Natural killer cell (primary cell): ENCODE measurements at regions not wholly inside any gene's neighbourhood (a gene's known extent, or its start where the extent isn't known, plus 50 kb on each side); places are given as distances from the start of the nearest gene placed in this dataset.

Source experiments
- ATAC-seq, 3 donors: fragments of 150-1000 bp in 2 of 3; fragments of 200-7000 bp in 1 of 3; cut with Tn5 transposase; 1 replicate in 1 of 3; 2 replicates in 2 of 3; pipeline ENCODE4 v1.10.0; 2021; ENCODE audit warnings: mild to moderate bottlenecking in 2 of 3, moderate library complexity in 2 of 3
- DNase-seq, 2 donors: peaks; one replicate each; pipeline versions ENCODE4 v3.0.0 to v3.0.0-alpha.2; 2013 to 2021; ENCODE audit warnings: mixed read lengths in 1 of 2
- H3K27ac ChIP-seq: one replicate; pipeline ENCODE4 v1.5.1; 2013; ENCODE audit warnings: mild to moderate bottlenecking, low read length
- H3K27me3 ChIP-seq: one replicate; pipeline ENCODE4 v1.6.1; 2013; ENCODE audit warnings: low read length; ENCODE audit not compliant: control insufficient read depth, insufficient read depth
- H3K36me3 ChIP-seq: one replicate; pipeline ENCODE4 v1.6.1; 2013; ENCODE audit warnings: low read length; ENCODE audit not compliant: control insufficient read depth, insufficient read depth
- H3K4me1 ChIP-seq: one replicate; pipeline ENCODE4 v1.6.1; 2013; ENCODE audit warnings: low read length; ENCODE audit not compliant: control insufficient read depth, insufficient read depth
- H3K4me3 ChIP-seq: one replicate; pipeline ENCODE4 v1.5.1; 2013; ENCODE audit warnings: low read length
- H3K9me3 ChIP-seq: one replicate; pipeline ENCODE4 v1.6.1; 2013; ENCODE audit warnings: low read length; ENCODE audit not compliant: control insufficient read depth, insufficient read depth
- H3K27ac Mint-ChIP-seq, 2 donors: one replicate each; pipeline ENCODE4 v1.8.0; 2022; ENCODE audit warnings: mild to moderate bottlenecking in 2 of 2, mixed read lengths in 2 of 2, moderate library complexity in 1 of 2
- H3K27me3 Mint-ChIP-seq, 2 donors: one replicate each; pipeline ENCODE4 v1.8.0; 2022; ENCODE audit warnings: low read depth in 2 of 2, mixed read lengths in 2 of 2
- H3K36me3 Mint-ChIP-seq: one replicate; pipeline ENCODE4 v1.8.0; 2022; ENCODE audit warnings: mixed read lengths
- H3K4me1 Mint-ChIP-seq, 2 donors: one replicate each; pipeline ENCODE4 v1.8.0; 2022; ENCODE audit warnings: mixed read lengths in 2 of 2
- H3K4me3 Mint-ChIP-seq: one replicate; pipeline ENCODE4 v1.8.0; 2022; ENCODE audit warnings: mild to moderate bottlenecking, moderate library complexity, mixed read lengths
- H3K9me3 Mint-ChIP-seq, 2 donors: one replicate each; pipeline ENCODE4 v1.8.0; 2022; ENCODE audit warnings: mixed read lengths in 2 of 2
- WGBS: methylation state at CpG from one replicate; pipeline ENCODE4 v1.1.7; 2013; ENCODE audit warnings: missing lambda C conversion rate; ENCODE audit not compliant: insufficient coverage; 5-methylcytosine and 5-hydroxymethylcytosine counted together
- intact Hi-C: fragments of 100-400 bp; cut with micrococcal nuclease; formaldehyde crosslinking; loops from one replicate; pipeline ENCODE4 v1.14.2; 2022
- TF ChIP-seq, protein P1 (sequence below): fragments of 200-600 bp; IDR thresholded peaks from one replicate; pipeline ENCODE4 v1.8.0; 2022; ENCODE audit warnings: antibody characterized with exemption

DNA sequence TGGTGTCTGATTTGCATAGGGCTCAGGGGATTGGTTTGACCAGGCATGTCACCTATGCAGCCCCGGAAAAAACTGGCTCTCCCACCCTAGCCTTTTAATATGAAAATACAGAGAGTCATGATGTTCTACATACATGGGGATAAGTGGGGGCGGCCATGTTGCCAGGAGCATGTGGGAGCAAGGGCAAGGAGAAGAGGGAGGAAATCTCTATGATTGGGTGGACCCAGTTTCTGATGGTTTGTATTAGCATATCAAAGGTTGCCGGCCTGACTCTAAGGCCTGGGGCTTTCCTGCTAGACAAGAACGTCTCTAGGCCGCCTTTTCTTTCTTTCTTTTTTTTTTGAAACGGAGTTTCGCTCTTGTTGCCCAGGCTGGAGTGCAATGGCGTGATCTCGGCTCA, 123.4 kb upstream of the CPSF6 start:
- Mint-ChIP-seq H3K4me1 (no peaks in the 10 kb centered on the region), H3K36me3 (no peaks in the 10 kb centered on the region), H3K4me3 (no peak overlapping the region), H3K27ac (no peak overlapping the region), H3K27me3 (peaks cover 0 to 2% of the 10 kb centered on the region in 2 donors), H3K9me3 (no peaks in the 10 kb centered on the region)
- intact Hi-C loops = no loop called here
- no peaks in the 10 kb centered on the region for H3K9me3 ChIP-seq
- H3K4me3 ChIP-seq = no peak overlapping the region
- no peaks in the 10 kb centered on the region for H3K36me3 ChIP-seq
- no peaks in the 10 kb centered on the region for H3K4me1 ChIP-seq
- TF ChIP-seq, protein P1, sequence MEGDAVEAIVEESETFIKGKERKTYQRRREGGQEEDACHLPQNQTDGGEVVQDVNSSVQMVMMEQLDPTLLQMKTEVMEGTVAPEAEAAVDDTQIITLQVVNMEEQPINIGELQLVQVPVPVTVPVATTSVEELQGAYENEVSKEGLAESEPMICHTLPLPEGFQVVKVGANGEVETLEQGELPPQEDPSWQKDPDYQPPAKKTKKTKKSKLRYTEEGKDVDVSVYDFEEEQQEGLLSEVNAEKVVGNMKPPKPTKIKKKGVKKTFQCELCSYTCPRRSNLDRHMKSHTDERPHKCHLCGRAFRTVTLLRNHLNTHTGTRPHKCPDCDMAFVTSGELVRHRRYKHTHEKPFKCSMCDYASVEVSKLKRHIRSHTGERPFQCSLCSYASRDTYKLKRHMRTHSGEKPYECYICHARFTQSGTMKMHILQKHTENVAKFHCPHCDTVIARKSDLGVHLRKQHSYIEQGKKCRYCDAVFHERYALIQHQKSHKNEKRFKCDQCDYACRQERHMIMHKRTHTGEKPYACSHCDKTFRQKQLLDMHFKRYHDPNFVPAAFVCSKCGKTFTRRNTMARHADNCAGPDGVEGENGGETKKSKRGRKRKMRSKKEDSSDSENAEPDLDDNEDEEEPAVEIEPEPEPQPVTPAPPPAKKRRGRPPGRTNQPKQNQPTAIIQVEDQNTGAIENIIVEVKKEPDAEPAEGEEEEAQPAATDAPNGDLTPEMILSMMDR = no peak
- no peak for ATAC-seq
- H3K27ac ChIP-seq = no peak overlapping the region
- 84% methylated on average over 4 of the region's 9 CpGs for WGBS
- H3K27me3 ChIP-seq = no peaks in the 10 kb centered on the region
- DNase-seq = no peak

DNA sequence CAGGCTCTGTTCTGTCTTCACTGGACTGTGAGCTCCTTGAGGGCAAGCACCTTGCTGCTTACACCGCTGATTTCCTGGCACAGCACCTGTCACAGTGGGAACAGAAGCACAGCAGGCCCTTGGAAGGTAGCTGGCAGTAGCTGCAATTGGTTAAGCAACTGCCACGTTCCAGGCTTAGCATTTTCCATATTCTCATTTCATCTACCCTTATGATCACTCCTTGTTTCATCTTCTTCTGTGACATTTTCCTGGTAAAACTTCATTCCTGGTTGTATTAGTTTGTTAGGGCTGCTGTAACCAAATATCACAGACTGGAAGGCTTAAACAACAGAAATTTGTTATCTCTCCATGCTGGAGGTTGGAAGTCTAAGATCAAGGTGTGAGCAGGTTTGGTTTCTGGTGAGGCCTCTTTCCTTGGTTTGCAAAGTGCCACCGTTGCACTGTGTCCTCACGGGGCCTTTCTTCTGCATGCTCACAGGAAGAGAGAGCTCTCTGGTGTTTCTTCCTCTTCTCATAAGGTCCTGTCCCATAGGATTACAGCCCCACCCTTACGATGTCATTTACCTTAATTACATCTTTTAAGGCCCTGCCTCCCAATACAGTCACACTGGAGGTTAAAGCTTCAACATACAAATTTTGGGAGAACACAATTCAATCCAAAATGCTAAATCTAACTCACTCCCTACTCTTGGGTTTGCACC, 121.7 kb upstream of the CPSF6 start:
- Histone ChIP-seq H3K4me1 (no peaks in the 10 kb centered on the region), H3K9me3 (no peaks in the 10 kb centered on the region), H3K27ac (no peak overlapping the region), H3K4me3 (no peak overlapping the region), H3K36me3 (no peaks in the 10 kb centered on the region), H3K27me3 (no peaks in the 10 kb centered on the region)
- no peaks in the 10 kb centered on the region for H3K36me3 Mint-ChIP-seq
- peaks cover 0 to 2% of the 10 kb centered on the region in 2 donors for H3K27me3 Mint-ChIP-seq
- no peak overlapping the region for H3K4me3 Mint-ChIP-seq
- intact Hi-C loops = no loop called here
- ATAC-seq (no peak), DNase-seq (no peak)
- H3K4me1 Mint-ChIP-seq = no peaks in the 10 kb centered on the region
- no peak overlapping the region for H3K27ac Mint-ChIP-seq
- H3K9me3 Mint-ChIP-seq = no peaks in the 10 kb centered on the region
- 71% methylated on average over 5 of the region's 5 CpGs for WGBS
- TF ChIP-seq, protein P1 = no peak

DNA sequence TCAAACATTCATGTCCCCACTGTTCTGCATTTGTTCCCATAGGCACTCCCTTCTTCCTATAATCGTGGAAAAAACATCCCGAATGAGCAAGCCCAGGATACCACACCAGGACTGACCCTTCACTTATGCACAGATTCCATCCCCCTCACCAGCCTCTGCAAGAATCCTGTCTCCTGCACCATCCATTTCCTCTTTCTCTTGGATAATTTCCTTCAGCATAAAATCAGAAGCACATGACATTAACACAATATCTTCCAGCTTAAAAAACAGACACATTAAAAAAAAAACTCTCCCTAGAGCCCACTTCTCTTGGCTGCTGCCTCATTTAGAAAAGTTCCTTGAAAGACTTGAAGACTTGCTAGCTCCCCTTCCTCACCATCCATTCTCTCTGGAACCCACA, 120.9 kb upstream of the CPSF6 start:
- Mint-ChIP-seq H3K4me1 (no peaks in the 10 kb centered on the region), H3K36me3 (no peaks in the 10 kb centered on the region), H3K4me3 (no peak overlapping the region), H3K9me3 (no peaks in the 10 kb centered on the region), H3K27me3 (peaks cover 0 to 2% of the 10 kb centered on the region in 2 donors), H3K27ac (no peak overlapping the region)
- Histone ChIP-seq H3K27ac (no peak overlapping the region), H3K4me3 (no peak overlapping the region), H3K27me3 (no peaks in the 10 kb centered on the region), H3K36me3 (no peaks in the 10 kb centered on the region), H3K4me1 (no peaks in the 10 kb centered on the region), H3K9me3 (no peaks in the 10 kb centered on the region)
- ATAC-seq = no peak
- intact Hi-C loops = no loop called here
- 92% methylated on average over 2 of the region's 2 CpGs for WGBS
- DNase-seq = no peak
- TF ChIP-seq, protein P1 = no peak

GRCh38 chr12:69119770-69120169, 119.6 kb upstream of the CPSF6 start:
- H3K4me3 Mint-ChIP-seq = no peak overlapping the region
- 93% methylated on average over 6 of the region's 6 CpGs for WGBS
- Histone ChIP-seq H3K4me1 (no peaks in the 10 kb centered on the region), H3K27me3 (no peaks in the 10 kb centered on the region), H3K4me3 (no peak overlapping the region), H3K36me3 (no peaks in the 10 kb centered on the region), H3K9me3 (no peaks in the 10 kb centered on the region), H3K27ac (no peak overlapping the region)
- no peak overlapping the region for H3K27ac Mint-ChIP-seq
- peaks cover 0 to 2% of the 10 kb centered on the region in 2 donors for H3K27me3 Mint-ChIP-seq
- intact Hi-C loops = no loop called here
- H3K9me3 Mint-ChIP-seq = no peaks in the 10 kb centered on the region
- TF ChIP-seq, protein P1 = no peak
- no peak for ATAC-seq
- H3K4me1 Mint-ChIP-seq = no peaks in the 10 kb centered on the region
- DNase-seq = no peak
- H3K36me3 Mint-ChIP-seq = no peaks in the 10 kb centered on the region
